GM21723 (cell line): ENCODE measurements at regions not wholly inside any gene's neighbourhood (a gene's known extent, or its start where the extent isn't known, plus 50 kb on each side); places are given as distances from the start of the nearest gene placed in this dataset.
"Not testable (repeated sequence)": the region's sequence is repeated elsewhere in the genome, so short reads cannot be mapped to it uniquely, and the experiment has no call there.

ENCODE experiments used
- ATAC-seq: cut with Tn5 transposase; IDR thresholded peaks from one replicate; pipeline ENCODE4 v1.9.1; 2021; ENCODE audit warnings: mild to moderate bottlenecking, moderate library complexity; ENCODE audit not compliant: unreplicated experiment

GRCh38 chrX:121635141-121635540, 587.7 kb downstream of the GLUD2 start:
- no peak for ATAC-seq

- no peak for ATAC-seq
These were observed 592.4 kb downstream of the GLUD2 start for GRCh38 chrX:121639781-121640180.

GRCh38 chrX:121641560-121641959, 594.1 kb downstream of the GLUD2 start:
- ATAC-seq, result no peak

- ATAC-seq, result no peak
These were observed 595.0 kb downstream of the GLUD2 start for GRCh38 chrX:121642415-121642814.

GRCh38 chrX:121649417-121649816, 602.0 kb downstream of the GLUD2 start:
- ATAC-seq, result no peak

GRCh38 chrX:121655276-121655675, 607.9 kb downstream of the GLUD2 start:
- no peak for ATAC-seq

- no peak for ATAC-seq
These were observed 618.8 kb downstream of the GLUD2 start for GRCh38 chrX:121666171-121666570.

GRCh38 chrX:121671649-121672048, 624.2 kb downstream of the GLUD2 start:
- no peak for ATAC-seq

GRCh38 chrX:121709236-121709635, 661.8 kb downstream of the GLUD2 start:
- not testable (repeated sequence) for ATAC-seq

GRCh38 chrX:121733514-121733913, 686.1 kb downstream of the GLUD2 start:
- no peak for ATAC-seq

- ATAC-seq, result no peak
These were observed 698.7 kb downstream of the GLUD2 start for GRCh38 chrX:121746105-121746504.

GRCh38 chrX:121753602-121754001, 706.2 kb downstream of the GLUD2 start:
- ATAC-seq, result not testable (repeated sequence)

GRCh38 chrX:121754301-121754700, 706.9 kb downstream of the GLUD2 start:
- ATAC-seq, result no peak

- ATAC-seq, result no peak
These were observed 708.1 kb downstream of the GLUD2 start for GRCh38 chrX:121755541-121755940.

- ATAC-seq, result no peak
These were observed 714.4 kb downstream of the GLUD2 start for GRCh38 chrX:121761845-121762244.

- ATAC-seq, result no peak
These were observed 716.3 kb downstream of the GLUD2 start for GRCh38 chrX:121763671-121764070.

GRCh38 chrX:121768210-121768609, 720.8 kb downstream of the GLUD2 start:
- not testable (repeated sequence) for ATAC-seq

GRCh38 chrX:121781991-121782390, 734.6 kb downstream of the GLUD2 start:
- no peak for ATAC-seq

GRCh38 chrX:121782544-121782943, 735.1 kb downstream of the GLUD2 start:
- ATAC-seq, result no peak

GRCh38 chrX:121782976-121783375, 735.6 kb downstream of the GLUD2 start:
- ATAC-seq, result no peak

GRCh38 chrX:121802881-121803412, 755.5 kb downstream of the GLUD2 start:
- no peak for ATAC-seq

GRCh38 chrX:121823406-121823805, 776.0 kb downstream of the GLUD2 start:
- no peak for ATAC-seq

- ATAC-seq, result no peak
These were observed 784.2 kb downstream of the GLUD2 start for GRCh38 chrX:121831601-121832000.
